Activated gamma-delta T cell (primary cell): ENCODE measurements at regions not wholly inside any gene's neighbourhood (a gene's known extent, or its start where the extent isn't known, plus 50 kb on each side); places are given as distances from the start of the nearest gene placed in this dataset.
"Not testable (repeated sequence)": the region's sequence is repeated elsewhere in the genome, so short reads cannot be mapped to it uniquely, and the experiment has no call there.

Experiments used
- DNase-seq: peaks from one replicate; lab custom pipeline; 2025; lab: John Stamatoyannopoulos, UW

DNA sequence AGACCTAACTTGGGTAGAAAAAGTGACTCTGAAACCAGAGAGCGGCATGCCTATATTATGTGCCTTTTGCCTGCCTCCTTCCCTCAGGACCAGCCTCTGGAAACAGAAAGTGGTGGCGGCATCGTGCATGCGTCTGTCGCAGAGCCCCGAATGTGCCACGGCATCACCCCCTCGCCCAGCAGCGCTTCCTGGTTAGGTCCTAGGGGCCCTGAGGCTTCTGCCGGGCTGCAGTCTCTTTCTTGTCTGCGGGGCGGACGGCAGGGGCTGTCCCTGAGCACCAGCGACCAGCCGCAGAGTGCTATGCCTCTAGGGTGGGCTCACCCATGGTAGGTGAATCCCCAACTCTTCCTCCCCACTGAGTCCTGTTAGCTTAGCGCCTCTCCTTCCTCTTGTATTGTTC lies 68.7 kb downstream of the VSIG4 start:
- peak; percentile 0 for DNase-seq

DNA sequence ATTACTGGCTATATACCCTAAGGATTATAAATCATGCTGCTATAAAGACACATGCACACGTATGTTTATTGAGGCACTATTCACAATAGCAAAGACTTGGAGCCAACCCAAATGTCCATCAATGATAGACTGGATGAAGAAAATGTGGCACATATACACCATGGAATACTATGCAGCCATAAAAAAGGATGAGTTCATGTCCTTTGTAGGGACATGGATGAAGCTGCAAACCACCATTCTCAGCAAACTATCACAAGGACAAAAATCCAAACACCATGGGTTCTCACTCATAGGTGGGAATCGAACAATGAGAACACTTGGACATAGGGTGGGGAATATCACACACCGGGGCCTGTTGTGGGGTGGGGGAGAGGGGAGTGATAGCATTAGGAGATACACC lies 72.7 kb downstream of the VSIG4 start:
- DNase-seq, result not testable (repeated sequence)

DNA sequence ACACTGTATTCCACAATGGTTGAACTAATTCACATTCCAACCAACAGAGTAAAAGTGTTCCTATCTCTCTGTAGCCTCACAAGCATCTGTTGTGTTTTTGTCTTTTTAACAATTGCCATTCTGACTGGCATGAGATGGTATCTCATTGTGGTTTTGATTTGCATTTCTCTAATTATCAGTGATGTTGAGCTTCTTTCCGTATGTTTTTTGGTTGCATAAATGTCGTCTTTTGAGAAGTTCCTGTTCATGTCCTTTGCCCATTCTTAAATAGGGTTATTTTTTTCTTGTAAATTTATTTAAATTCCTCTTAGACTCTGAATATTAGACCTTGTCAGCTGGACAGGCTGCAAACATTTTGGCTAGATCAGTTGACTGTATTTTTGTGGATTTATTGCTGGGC lies 78.2 kb downstream of the VSIG4 start:
- no peak for DNase-seq

DNA sequence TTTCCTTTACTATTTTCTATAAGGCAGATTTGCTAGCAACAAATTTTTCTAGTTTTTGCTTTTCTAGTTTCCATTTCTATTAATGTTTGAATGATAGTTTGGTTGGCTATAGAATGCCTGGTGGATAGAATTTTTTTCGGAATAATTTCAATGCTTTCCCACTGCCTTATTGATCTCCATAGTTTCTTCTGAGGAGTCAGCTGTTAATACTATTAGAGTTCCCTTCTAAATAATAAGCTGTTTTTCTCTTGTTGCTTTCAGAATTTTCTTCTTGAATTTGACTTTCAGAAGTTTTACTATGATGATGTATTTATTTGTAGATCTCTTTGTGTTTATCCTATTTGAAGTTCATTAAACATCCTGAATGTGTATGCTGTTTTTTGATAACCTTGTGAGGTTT lies 91.8 kb downstream of the VSIG4 start:
- DNase-seq, result no peak

DNA sequence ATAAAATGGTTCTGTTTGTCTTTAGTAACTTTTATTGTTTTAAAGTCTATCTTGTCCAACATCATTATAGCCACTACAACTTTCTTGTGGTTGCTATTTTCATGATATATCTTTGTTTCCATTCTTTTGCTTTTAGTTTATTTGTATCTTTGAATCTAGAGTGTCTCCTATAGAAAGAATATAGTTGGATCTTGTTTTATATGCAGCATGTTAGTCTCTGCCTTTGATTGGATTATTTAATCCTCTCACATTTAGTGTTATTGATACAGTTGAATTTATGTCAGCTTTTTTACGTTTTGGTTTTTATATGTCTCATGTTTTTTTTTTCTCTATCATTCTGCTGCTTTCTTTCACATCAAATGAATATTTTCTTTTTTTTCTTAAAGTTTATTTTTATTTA lies 98.1 kb downstream of the VSIG4 start:
- DNase-seq, result no peak

DNA sequence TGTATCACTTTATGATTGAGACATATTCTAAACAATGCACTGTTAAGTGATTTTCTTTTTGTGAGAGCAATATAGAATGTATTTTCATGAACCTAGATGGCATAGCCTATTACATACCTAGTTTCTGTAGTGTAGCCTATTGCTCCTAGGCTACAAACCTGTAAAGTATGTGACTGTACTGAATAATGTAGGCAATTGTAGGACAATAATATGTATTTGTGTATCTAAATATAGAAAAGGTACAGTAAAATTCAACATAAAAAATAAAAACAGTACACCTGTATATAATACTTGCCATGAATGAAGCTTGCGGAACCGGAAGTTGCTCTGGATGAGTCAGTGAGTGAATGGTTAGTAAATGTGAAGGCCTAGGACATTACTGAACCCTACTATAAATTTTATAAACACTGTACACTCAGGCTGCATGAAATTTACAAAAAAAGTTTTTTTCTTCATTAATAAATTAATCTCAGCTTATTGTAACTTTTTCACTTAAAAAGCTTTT lies 106.7 kb downstream of the VSIG4 start:
- DNase-seq, result no peak

DNA sequence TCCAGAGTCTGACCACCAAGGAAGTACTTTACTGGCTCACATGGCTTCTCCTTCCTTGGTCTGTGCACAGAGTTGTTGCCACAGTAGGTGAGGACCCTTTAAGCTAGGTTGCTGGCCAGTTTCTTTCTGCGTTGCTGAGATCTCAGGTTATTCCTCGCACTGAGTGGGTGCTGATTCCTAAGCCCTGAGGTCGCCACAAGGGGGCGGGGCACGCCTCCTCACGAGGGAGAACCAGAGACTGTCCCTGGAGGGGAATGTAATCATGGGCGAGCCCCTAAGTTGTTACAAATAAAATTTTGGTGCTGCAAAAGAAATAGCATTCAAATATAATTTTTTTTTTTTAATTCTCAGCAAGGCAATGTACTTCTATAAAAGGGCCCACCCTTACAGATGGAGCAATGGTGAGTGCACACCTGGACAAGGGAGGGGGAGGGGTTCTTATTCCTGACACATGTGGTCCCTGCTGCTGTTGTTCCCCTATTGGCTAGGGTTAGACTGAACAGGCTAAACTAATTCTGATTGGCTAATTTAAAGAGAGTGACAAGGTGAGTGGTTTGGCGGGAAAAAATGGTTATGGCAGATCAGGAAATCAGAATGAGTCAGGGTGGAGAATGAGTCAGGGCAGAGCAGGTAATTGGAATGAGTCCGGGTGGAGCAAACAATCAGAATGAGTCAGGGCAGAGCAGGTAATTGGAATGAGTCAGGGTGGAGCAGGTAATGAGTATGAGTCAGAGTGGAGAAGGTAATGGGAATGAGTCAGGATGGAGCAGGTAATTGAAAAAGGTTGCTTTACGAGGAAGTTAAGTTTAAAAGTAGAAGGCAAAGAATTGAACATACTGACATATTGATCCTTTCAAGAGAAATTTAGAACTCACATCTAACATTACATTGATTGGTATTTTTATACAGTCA lies 107.5 kb downstream of the VSIG4 start:
- no peak for DNase-seq

DNA sequence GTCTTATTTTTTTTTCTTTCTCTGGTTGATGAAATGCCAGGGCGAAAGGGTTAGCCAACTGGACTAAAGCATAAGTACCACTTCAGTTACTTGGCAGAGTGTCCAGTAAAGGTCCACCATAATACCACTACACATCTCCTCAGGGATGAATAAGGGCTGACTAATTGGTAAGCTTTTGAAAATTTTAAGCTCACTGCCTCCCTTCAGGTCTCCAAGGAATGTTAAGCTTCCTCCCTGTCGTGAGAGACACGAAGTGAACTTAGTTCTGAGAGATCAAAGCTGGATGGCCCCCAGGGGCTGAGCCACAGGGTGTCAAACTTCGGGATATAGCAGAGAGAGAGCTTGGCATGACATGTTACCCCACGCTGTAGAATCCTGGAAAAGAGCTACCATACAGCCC lies 111.4 kb downstream of the VSIG4 start:
- DNase-seq, result no peak

DNA sequence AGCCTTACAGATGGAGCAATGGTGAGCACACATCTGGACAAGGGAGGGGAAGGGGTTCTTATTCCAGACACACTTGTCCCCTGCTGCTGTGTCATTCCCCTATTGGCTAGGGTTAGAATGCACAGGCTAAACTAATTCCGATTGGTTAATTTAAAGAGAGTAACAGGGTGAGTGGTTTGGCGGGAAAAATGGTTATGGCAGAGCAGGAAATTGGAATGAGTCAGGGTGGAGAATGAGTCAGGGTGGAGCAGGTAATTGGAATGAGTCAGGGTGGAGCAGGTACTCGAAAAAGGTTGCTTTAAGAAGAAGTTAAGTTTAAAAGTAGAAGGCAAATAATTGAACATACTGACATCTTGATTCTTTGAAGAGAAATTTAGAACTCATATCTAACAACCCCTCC lies 112.5 kb downstream of the VSIG4 start:
- DNase-seq, result not testable (repeated sequence)

DNA sequence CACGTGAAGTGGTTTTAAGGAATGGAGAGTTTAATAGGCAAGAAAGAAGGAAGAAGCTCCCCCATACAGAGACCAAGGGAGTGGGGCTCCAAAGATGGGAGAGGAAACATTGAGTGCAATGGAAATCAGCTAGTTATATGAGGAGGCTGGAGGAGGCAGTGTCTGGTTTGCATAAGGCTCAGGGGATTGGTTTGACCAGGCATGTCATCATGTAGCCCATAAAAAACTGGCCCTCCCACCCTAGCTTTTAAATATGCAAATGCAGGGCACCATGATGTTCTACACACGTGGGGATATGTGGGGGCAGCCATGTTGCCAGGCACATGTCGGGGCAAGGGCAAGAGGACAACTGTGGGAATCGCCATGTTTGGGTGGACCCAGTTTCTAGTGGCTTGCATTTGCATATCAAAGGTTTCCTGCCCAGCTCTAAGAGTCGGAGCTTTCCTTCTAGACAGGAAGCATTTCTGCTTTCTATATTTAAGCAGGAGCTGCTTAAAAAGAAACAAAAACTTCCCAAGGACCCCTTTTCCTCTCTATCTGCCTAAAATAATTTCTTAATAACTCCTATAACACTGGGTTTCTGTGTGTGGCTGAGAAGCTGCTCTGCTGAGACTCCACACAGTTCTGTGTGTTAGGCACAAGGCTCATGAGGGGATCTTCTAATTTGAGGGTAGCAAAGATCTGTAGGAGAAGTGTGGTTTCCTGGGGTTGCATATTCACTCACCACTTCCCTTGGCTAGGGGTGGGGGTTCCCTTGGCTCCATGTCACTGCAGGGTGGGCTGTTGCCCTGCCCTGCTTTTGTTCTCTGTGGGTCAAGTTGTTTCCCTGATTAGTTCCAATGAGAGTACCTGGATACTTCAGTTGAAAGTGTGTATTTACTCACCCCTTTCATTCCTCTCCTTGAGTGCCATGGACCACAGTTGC lies 113.5 kb downstream of the VSIG4 start:
- no peak for DNase-seq

DNA sequence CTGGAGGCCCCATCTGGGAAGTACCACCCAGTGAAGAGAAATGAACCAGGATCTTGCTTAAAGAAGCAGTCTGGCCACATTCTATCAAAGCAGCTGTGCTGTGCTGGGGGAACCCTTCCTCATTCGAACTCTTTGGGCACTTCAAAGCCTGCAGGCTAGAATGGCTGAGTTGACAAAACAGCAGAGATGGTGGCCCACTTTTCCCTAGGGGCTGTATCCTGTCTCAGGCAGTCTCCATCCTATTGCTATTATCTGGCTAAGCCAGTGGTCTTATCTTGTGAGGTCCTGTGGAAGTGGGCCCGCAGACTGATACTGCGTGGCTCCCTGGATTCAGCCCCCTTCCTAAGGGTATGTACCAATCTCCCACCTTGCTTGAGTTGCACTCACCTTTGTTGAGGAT lies 114.3 kb downstream of the VSIG4 start:
- DNase-seq, result no peak

DNA sequence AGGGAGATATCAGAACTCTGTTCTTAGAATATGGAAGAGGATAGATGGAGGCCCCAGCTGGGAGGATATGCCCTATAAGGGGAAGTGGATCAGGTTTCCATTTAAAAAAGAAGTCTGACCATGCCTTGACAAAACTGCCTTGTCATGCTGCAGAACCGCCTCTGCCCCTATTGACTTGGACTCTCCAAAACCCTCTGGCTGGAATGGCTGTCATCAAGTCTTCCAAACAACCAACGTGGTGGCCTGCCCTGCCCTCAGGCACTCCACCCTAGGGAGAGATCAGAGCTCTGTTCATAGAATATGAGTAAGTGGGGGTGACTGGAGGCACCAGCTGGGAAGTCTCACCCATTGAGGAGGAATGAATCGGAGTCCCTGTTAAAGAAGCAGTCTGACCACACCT lies 114.9 kb downstream of the VSIG4 start:
- no peak for DNase-seq

DNA sequence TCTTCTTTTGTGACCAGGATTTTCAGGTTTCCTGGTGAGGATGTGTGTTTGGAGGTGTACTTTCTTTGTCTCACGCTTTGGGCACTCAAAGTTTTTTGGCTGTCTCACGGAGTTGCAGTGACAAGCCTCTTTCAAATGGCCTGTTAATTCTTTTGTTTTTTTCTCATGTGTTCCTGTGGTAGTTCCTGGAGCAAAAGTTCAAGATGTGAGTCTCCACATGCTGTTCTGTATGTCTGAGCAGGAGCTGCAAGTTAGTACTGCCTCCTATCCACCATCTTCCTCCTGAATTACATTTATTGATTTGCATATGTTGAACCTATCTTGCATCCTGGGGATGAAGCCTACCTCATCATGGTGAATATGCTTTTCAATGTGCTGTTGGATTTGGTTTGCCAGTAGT lies 118.5 kb downstream of the VSIG4 start:
- DNase-seq, result no peak

DNA sequence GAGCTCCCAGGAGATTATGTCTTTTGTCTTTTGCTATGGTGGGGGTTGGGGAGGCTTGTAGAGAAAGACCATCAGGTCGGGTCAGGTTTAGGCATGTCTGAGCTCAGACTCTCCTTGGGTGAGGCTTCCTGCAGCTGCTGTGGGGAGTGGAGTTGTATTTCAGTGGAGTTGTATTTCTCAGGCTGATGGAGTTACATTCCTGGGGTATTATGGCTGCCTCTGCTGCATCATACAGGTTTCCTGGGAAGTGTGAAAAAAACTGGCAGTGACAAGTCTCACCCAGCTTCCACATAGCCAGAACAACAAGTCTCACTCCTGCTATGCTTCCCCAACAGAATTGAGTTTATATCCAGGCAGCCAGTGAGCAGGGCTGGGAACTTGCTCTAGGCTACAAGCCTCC lies 119.3 kb downstream of the VSIG4 start:
- DNase-seq, result no peak

DNA sequence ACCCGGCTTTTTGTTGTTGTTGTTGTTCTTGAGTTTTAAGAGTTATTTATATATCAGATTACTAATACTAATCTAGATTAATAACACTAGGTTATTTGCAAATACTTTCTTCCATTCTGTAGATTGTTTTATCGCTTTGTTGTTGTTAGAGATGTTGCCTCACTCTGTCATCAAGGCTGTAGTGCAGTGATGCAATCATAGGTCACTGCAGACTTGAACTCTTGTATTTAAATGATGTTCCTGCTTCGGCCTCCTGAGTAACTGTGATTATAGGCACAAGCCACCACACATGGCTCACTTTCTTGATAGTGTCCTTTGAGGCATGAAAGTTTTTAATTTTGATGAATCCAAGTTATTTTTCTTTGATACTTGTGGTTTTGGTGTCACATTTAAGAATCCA lies 129.0 kb downstream of the VSIG4 start:
- no peak for DNase-seq

DNA sequence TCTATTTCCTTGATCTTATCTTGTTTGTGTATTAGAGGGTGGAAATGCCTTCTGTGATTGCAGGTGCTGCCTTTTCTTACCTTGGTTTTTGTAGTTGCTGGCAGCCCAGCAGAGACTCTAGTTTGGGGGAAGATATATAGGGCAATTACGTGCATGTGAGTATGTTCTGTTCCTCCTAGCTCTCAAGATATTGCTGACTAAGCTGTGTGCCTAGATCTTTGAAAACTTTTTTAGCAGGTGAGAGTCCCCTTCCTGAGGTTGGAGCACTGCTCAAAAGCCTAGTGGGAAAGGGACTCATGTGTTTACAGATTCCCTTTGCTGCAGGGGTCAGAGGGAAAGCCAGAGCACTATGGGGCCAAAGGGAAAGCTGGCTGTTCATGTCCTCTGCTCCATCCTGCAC lies 136.1 kb downstream of the VSIG4 start:
- no peak for DNase-seq

DNA sequence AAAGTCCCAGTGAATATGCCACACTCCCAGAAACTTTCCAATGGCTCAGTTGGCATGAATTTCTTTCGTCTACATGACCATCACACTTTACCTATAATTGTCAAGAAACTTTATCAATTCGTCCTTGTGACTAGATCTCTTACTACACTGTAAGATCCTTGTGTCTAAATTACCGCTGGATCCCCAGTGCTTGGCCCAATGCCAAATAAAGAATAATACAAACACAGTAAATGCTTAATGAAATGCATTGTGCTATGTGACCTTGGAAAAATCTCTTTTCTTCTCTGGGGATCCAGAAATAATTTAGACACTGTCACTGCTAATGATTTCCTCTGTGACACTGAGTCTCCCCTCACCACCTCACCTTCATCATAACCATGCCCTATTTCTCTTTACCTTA lies 137.9 kb downstream of the VSIG4 start:
- DNase-seq, result no peak

DNA sequence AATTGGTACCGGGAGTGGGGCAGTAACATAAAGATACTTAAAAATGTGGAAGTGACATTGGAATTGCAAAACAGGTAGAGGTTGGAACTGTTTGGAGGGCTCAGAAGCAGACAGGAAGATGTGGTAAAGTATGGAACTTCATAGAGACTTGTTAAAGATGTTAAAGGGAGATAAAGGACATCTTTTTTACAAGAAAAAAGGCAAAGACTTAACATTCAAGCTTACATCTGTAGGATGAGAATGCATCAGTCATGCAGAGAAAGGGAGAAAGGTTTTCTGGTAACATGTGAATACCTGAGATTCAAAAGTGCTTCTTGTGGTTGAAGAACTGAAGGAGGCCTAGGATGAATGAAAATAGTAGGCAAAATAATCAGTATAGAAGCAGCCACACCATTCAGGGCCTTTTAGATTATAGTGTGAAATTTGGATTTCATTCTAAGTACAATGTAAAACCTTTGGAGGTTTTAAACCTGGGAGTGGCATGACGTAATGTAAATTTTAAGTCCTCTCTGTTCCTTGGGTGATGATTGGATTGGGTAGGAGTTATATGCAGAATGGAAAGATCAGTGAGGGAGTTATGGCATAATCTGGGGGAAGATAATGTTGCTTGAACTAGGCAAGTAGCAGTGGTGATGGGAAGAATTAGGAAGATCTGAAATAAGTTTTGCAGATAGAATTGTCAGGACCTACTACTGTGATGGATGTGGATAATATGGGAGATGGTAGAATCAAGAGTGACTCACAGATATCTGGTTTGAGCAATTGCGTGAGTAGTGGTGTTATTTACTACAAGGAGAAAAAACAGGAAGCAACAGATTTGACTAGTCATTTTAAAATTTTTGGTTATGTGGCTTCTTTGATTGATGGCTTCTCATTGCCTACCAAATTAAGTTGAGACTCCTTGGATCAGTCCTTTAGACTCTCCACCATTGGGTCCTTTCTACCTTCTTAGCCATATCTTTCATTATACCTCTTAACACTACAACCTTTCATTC lies 138.7 kb downstream of the VSIG4 start:
- no peak for DNase-seq

DNA sequence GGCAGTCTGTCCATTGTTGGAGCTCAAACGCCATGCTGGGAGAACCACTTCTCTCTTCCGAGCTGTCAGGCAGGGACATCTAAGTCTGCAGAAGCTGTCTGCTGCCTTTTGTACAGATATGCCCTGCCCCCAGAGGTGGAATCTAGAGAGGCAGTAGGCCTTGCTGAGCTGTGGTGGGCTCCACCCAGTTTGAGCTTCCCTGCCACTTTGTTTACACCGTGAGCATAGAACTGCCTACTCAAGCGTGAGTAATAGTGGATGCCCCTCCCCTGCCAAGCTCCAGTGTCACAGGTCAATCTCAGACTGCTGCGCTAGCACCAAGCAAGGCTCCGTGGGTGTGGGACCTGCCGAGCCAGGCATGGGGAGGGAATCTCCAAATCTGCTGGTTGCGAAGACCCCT lies 145.7 kb downstream of the VSIG4 start:
- DNase-seq, result no peak

DNA sequence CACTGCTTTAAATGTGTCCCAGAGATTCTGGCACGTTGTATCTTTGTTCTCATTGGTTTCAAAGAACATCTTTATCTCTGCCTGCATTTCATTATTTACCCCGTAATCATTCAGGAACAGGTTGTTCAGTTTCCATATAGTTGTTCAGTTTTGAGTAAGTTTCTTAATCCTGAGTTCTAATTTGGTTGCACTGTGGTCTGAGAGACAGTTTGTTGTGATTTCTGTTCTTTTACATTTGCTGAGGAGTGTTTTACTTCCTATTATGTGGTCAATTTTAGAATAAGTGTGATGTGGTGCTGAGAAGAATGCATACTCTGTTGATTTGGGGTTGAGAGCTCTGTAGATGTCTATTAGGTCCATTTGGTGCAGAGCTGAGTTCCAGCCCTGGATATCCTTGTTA lies 148.1 kb downstream of the VSIG4 start:
- DNase-seq, result not testable (repeated sequence)

DNA sequence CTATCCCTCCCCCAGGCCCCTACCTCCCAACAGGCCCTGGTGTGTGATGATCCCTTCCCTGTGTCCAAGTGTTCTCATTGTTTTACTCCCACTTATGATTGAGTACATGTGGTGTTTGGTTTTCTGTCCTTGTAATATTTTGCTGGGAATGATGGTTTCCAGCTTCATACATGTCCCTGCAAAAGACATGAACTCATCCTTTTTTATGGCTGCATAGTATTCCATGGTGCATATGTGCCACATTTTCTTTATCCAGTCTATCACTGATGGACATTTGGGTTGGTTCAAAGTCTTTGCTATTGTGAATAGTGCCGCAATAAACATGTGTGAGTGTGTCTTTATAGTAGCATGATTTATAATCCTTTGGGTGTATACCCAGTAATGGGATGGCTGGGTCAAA lies 151.7 kb downstream of the VSIG4 start:
- DNase-seq, result not testable (repeated sequence)

DNA sequence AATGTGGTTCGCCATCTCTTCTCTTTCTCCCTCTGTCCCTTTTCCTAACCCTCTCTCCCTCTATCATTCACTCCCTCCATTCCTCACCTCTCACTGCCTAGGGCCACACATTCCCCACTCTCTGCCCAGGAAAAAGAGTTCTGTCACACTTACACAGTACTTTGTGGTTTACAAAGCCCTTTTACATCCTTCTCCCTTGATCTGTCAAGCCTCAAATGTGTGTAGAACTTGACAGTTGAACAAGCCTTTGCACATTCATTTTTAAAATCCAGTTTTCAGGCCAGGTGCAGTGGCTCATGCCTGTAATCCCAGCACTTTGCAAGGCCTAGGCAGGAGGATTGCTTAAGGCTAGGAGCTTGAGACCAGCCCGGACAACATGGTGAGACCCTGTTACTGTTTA lies 156.3 kb downstream of the VSIG4 start:
- DNase-seq, result no peak
